ENCODE measurements at regions not wholly inside any gene's neighbourhood (a gene's known extent, or its start where the extent isn't known, plus 50 kb on each side); places are given as distances from the start of the nearest gene placed in this dataset.

DNA sequence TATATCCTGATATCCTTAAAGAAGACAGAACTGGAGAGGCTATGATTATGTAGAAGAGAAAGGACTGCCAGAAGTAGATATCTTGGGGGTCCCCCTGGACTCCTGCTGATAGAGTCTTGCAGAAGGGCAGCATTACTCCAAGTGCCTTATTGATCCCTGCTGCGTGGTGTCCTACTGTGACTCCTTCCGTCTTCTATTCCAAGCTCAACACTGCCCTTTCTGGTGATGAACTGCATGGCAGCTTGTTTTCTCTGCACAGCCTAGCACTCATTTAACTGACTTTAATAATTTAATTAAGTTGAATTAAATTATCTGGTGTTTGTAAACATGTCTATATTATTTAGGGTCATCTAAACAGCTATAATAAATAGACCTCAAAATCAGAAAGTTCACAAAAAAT lies 194.1 kb upstream of the DSEL start:
- whole genome bisulfite sequencing, 2 donors: 79 to 81% methylated on average over 2 of the region's 2 CpGs
- H3K27ac ChIP-seq (ENCODE audit: low read depth in 1 of 2, low read length in 2 of 2): no peak overlapping the region
- DNase-seq (no peak), ATAC-seq (ENCODE audit: low FRiP score) (no peak)
- H3K9me3 ChIP-seq (ENCODE audit: control insufficient read depth, low read length): no peaks in the 10 kb centered on the region
- H3K4me1 ChIP-seq (ENCODE audit: control insufficient read depth in 1 of 2, insufficient read depth in 2 of 2, low read length in 2 of 2): no peaks in the 10 kb centered on the region
- intact Hi-C loops (cut with DNase I): no loop called here
- no peak overlapping the region for H3K4me3 ChIP-seq (ENCODE audit: low read length in 2 of 2)
- H3K36me3 ChIP-seq (ENCODE audit: control insufficient read depth in 1 of 2, insufficient read depth in 2 of 2, low read length in 1 of 2): no peaks in the 10 kb centered on the region
- H3K27me3 ChIP-seq (ENCODE audit: control insufficient read depth in 1 of 2, insufficient read depth in 2 of 2, low read length in 1 of 2): no peaks in the 10 kb centered on the region

DNA sequence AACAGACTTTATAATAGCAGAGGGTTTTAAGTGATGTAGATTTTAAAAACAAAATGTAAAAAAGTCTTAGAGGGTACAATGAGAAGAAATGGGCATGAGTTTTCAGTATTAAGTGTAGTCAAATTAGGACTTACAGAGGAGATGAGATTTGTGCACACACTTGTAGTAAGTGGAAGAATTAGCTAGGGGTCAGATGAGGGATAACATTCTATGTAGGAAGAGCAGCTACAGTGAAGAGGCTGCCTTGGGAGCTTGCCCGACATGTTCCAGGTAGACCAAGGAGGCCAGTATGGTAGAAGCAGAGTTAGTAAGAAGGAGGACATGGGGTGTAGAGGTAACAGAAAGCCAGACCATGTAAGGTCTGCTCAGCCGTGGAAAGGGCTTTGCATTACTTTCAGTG lies 189.2 kb upstream of the DSEL start:
- H3K9me3 ChIP-seq (ENCODE audit: control insufficient read depth, low read length): no peaks in the 10 kb centered on the region
- intact Hi-C loops (cut with DNase I): no loop called here
- 95 to 97% methylated on average over 2 of the region's 2 CpGs for WGBS, 2 donors

DNA sequence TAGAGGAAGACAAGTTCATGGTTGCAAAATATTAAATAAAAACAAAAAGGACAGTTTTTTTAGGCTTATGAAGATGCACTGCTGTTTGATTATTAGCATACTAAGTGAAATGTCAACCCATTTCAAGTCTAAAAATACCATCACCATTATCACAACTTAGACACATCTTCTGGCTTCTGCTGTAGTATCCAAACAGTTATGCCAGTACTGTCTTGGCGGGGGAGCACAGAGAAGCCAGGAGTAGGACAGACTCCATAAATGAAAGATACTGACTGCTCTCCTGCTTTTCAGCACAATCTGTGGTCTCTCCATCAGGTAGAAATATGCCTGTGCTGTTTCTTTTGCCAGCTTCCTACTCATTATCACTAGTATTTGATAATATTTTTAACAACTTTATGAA lies 179.2 kb upstream of the DSEL start:
- Histone ChIP-seq H3K36me3 (ENCODE audit: control insufficient read depth in 1 of 2, insufficient read depth in 2 of 2, low read length in 1 of 2) (no peaks in the 10 kb centered on the region), H3K4me1 (ENCODE audit: control insufficient read depth in 1 of 2, insufficient read depth in 2 of 2, low read length in 2 of 2) (no peaks in the 10 kb centered on the region), H3K4me3 (ENCODE audit: low read length in 2 of 2) (no peak overlapping the region), H3K27me3 (ENCODE audit: control insufficient read depth in 1 of 2, insufficient read depth in 2 of 2, low read length in 1 of 2) (no peaks in the 10 kb centered on the region), H3K9me3 (ENCODE audit: control insufficient read depth, low read length) (no peaks in the 10 kb centered on the region), H3K27ac (ENCODE audit: low read depth in 1 of 2, low read length in 2 of 2) (no peak overlapping the region)
- DNase-seq (no peak), ATAC-seq (ENCODE audit: low FRiP score) (no peak)
- intact Hi-C loops (cut with DNase I): no loop called here
- 96 to 98% methylated on average over 1 of the region's 1 CpG for WGBS, 2 donors

More for the DNA sequence above, 189.2 kb upstream of the DSEL start:
- Histone ChIP-seq H3K4me3 (ENCODE audit: low read length in 2 of 2) (no peak overlapping the region), H3K27me3 (ENCODE audit: control insufficient read depth in 1 of 2, insufficient read depth in 2 of 2, low read length in 1 of 2) (no peaks in the 10 kb centered on the region), H3K27ac (ENCODE audit: low read depth in 1 of 2, low read length in 2 of 2) (no peak overlapping the region), H3K4me1 (ENCODE audit: control insufficient read depth in 1 of 2, insufficient read depth in 2 of 2, low read length in 2 of 2) (no peaks in the 10 kb centered on the region), H3K36me3 (ENCODE audit: control insufficient read depth in 1 of 2, insufficient read depth in 2 of 2, low read length in 1 of 2) (no peaks in the 10 kb centered on the region)
- DNase-seq (no peak), ATAC-seq (ENCODE audit: low FRiP score) (no peak)

DNA sequence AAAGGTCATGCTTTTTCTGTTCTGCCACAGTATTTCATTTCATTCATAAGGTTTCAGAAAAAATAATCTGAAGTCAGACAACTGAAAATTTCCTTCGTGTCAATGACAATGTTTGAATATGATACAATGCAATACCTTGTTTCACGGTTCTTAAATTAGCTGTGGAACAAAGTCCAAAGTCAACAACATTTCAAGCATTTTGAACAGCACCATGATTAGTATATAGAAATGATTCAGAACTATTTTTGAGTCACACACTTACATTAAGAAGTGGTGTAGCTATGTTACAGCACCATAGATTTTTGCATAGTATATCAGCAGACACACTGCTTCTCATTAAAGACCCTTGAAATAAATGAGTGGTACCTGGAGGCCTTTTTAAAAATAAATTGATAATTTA lies 178.3 kb upstream of the DSEL start:
- Histone ChIP-seq H3K27ac (ENCODE audit: low read depth in 1 of 2, low read length in 2 of 2) (no peak overlapping the region), H3K27me3 (ENCODE audit: control insufficient read depth in 1 of 2, insufficient read depth in 2 of 2, low read length in 1 of 2) (no peaks in the 10 kb centered on the region), H3K4me3 (ENCODE audit: low read length in 2 of 2) (no peak overlapping the region), H3K9me3 (ENCODE audit: control insufficient read depth, low read length) (no peaks in the 10 kb centered on the region), H3K36me3 (ENCODE audit: control insufficient read depth in 1 of 2, insufficient read depth in 2 of 2, low read length in 1 of 2) (no peaks in the 10 kb centered on the region), H3K4me1 (ENCODE audit: control insufficient read depth in 1 of 2, insufficient read depth in 2 of 2, low read length in 2 of 2) (no peaks in the 10 kb centered on the region)
- no peak for DNase-seq
- 9 to 14% methylated on average over 2 of the region's 2 CpGs for WGBS, 2 donors
- no peak for ATAC-seq (ENCODE audit: low FRiP score)
- intact Hi-C loops (cut with DNase I): no loop called here

DNA sequence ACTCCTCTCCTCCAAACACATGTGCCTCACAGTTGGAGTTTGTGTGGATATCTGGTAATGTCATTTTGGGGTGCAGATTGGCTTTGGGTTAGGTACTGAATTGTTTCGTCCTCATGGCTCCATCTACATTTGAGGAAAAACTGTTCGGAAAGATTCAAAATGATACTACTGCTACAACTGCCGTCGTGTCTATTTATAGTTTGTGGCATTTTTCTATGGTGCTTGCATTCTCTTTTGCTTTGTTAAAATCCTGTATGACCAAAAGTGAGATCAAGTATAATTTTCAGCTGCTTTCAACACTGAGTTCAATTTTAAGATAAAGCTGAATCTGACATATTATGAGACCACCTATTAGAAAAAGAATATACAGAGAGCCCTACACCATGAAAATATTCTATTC lies 176.3 kb upstream of the DSEL start:
- no peak for ATAC-seq (ENCODE audit: low FRiP score)
- WGBS, 2 donors: 7 to 8% methylated on average over 4 of the region's 4 CpGs

DNA sequence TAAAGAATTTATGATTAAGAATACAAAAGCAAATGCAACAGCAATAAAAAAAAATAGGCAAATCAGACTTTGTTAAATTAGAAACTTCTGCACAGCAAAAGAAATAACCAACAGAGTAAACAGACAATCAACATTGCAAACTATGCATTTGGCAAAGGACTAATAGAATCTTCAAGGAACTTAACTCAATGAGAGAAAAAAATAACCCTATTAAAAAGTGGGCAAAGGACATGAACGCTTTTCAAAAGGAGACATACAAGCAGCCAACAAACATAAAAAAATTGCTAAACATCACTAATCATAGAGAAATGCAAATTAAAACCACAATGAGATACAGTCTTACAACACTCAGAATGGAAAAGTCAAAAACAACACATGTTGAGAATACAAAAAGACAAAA lies 166.0 kb upstream of the DSEL start:
- DNase-seq (no peak), ATAC-seq (ENCODE audit: low FRiP score) (no peak)
- intact Hi-C loops (cut with DNase I): no loop called here
- WGBS, 2 donors: 97 to 100% methylated on average over 1 of the region's 1 CpG
- Histone ChIP-seq H3K4me1 (ENCODE audit: control insufficient read depth in 1 of 2, insufficient read depth in 2 of 2, low read length in 2 of 2) (no peaks in the 10 kb centered on the region), H3K36me3 (ENCODE audit: control insufficient read depth in 1 of 2, insufficient read depth in 2 of 2, low read length in 1 of 2) (no peaks in the 10 kb centered on the region), H3K9me3 (ENCODE audit: control insufficient read depth, low read length) (no peaks in the 10 kb centered on the region), H3K27me3 (ENCODE audit: control insufficient read depth in 1 of 2, insufficient read depth in 2 of 2, low read length in 1 of 2) (no peaks in the 10 kb centered on the region), H3K27ac (ENCODE audit: low read depth in 1 of 2, low read length in 2 of 2) (no peak overlapping the region), H3K4me3 (ENCODE audit: low read length in 2 of 2) (no peak overlapping the region)

More for the DNA sequence above, 176.3 kb upstream of the DSEL start:
- no peak for DNase-seq
- Histone ChIP-seq H3K4me1 (ENCODE audit: control insufficient read depth in 1 of 2, insufficient read depth in 2 of 2, low read length in 2 of 2) (no peaks in the 10 kb centered on the region), H3K27ac (ENCODE audit: low read depth in 1 of 2, low read length in 2 of 2) (no peak overlapping the region), H3K27me3 (ENCODE audit: control insufficient read depth in 1 of 2, insufficient read depth in 2 of 2, low read length in 1 of 2) (no peaks in the 10 kb centered on the region), H3K36me3 (ENCODE audit: control insufficient read depth in 1 of 2, insufficient read depth in 2 of 2, low read length in 1 of 2) (no peaks in the 10 kb centered on the region), H3K9me3 (ENCODE audit: control insufficient read depth, low read length) (no peaks in the 10 kb centered on the region), H3K4me3 (ENCODE audit: low read length in 2 of 2) (peak overlapping the region in 1 of 2 donors; percentile 34)
- intact Hi-C loops (cut with DNase I): no loop called here

DNA sequence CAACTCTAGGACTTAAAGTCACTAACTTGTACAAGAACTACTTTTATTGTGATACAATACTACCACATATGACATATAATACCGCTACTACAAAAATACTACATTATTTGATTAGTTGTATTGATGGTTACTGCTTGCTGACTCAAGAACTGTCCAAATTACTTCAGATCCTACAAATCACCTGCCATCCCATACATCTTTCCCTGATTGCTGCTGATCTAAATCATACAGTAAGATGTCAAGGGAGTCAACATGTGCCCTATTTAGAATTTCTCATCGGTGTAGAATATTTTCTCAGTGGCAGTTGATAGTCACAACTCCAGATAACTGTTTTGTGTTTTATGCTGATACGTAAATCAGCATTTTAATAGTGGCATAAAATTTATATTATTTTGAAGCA lies 161.0 kb upstream of the DSEL start:
- WGBS, 2 donors: 92 to 96% methylated on average over 3 of the region's 3 CpGs
- intact Hi-C loops (cut with DNase I): no loop called here
- Histone ChIP-seq H3K4me3 (ENCODE audit: low read length in 2 of 2) (no peak overlapping the region), H3K27me3 (ENCODE audit: control insufficient read depth in 1 of 2, insufficient read depth in 2 of 2, low read length in 1 of 2) (no peaks in the 10 kb centered on the region), H3K4me1 (ENCODE audit: control insufficient read depth in 1 of 2, insufficient read depth in 2 of 2, low read length in 2 of 2) (no peaks in the 10 kb centered on the region), H3K27ac (ENCODE audit: low read depth in 1 of 2, low read length in 2 of 2) (no peak overlapping the region), H3K9me3 (ENCODE audit: control insufficient read depth, low read length) (no peaks in the 10 kb centered on the region), H3K36me3 (ENCODE audit: control insufficient read depth in 1 of 2, insufficient read depth in 2 of 2, low read length in 1 of 2) (no peaks in the 10 kb centered on the region)
- DNase-seq (no peak), ATAC-seq (ENCODE audit: low FRiP score) (no peak)

DNA sequence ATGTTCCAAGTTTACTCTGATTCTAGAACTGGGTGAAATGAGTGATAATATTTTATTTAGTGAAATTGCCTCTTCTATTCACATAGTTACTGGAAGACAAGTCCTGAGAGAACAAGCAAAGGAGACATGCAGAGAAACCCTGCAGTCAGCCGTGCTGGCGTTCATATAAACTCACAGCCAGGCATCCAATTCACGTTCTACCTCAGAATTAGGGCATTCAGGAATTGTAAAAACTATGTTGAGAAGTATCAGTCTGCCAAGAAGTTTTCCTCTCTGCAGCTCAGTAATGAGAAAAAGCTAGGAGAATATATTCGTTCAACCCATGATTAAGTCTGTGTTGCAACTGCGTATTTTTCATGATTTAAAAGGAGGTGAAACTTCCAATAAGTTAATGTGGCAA lies 156.2 kb upstream of the DSEL start:
- Histone ChIP-seq H3K4me1 (ENCODE audit: control insufficient read depth in 1 of 2, insufficient read depth in 2 of 2, low read length in 2 of 2) (peaks cover 0 to 2% of the 10 kb centered on the region in 2 donors), H3K9me3 (ENCODE audit: control insufficient read depth, low read length) (no peaks in the 10 kb centered on the region), H3K4me3 (ENCODE audit: low read length in 2 of 2) (no peak overlapping the region), H3K27ac (ENCODE audit: low read depth in 1 of 2, low read length in 2 of 2) (no peak overlapping the region), H3K36me3 (ENCODE audit: control insufficient read depth in 1 of 2, insufficient read depth in 2 of 2, low read length in 1 of 2) (no peaks in the 10 kb centered on the region), H3K27me3 (ENCODE audit: control insufficient read depth in 1 of 2, insufficient read depth in 2 of 2, low read length in 1 of 2) (no peaks in the 10 kb centered on the region)
- intact Hi-C loops (cut with DNase I): no loop called here
- DNase-seq: no peak
- no peak for ATAC-seq (ENCODE audit: low FRiP score)
- WGBS, 2 donors: 9 to 14% methylated on average over 5 of the region's 5 CpGs

DNA sequence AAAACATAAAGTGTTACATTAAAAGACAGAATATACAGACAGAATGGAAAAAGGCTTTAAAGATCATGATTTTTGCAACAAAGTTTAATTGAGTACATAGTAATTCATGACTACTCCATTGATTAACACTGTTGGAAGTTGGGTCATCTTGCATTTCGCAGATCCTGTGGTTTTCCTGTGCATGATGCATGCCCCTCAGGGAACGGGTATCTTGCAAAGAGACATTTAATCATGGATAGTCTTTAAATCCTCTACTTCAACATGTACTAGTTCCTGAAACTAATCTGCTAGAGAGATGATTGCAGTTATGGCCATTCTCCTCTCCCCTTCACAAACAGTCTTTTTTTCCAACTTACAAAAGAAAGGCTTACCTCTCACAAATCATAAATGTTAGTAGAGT lies 155.6 kb upstream of the DSEL start:
- no peak for DNase-seq
- intact Hi-C loops (cut with DNase I): no loop called here
- H3K27ac ChIP-seq (ENCODE audit: low read depth in 1 of 2, low read length in 2 of 2): no peak overlapping the region
- peaks cover 0 to 2% of the 10 kb centered on the region in 2 donors for H3K4me1 ChIP-seq (ENCODE audit: control insufficient read depth in 1 of 2, insufficient read depth in 2 of 2, low read length in 2 of 2)
- no peaks in the 10 kb centered on the region for H3K36me3 ChIP-seq (ENCODE audit: control insufficient read depth in 1 of 2, insufficient read depth in 2 of 2, low read length in 1 of 2)
- no peak overlapping the region for H3K4me3 ChIP-seq (ENCODE audit: low read length in 2 of 2)
- ATAC-seq (ENCODE audit: low FRiP score): no peak
- no peaks in the 10 kb centered on the region for H3K9me3 ChIP-seq (ENCODE audit: control insufficient read depth, low read length)
- WGBS, 2 donors: 89 to 95% methylated on average over 2 of the region's 2 CpGs
- no peaks in the 10 kb centered on the region for H3K27me3 ChIP-seq (ENCODE audit: control insufficient read depth in 1 of 2, insufficient read depth in 2 of 2, low read length in 1 of 2)

All from aorta (tissue), 5 donors.